ENCODE measurements at regions not wholly inside any gene's neighbourhood (a gene's known extent, or its start where the extent isn't known, plus 50 kb on each side); places are given as distances from the start of the nearest gene placed in this dataset.

DNA sequence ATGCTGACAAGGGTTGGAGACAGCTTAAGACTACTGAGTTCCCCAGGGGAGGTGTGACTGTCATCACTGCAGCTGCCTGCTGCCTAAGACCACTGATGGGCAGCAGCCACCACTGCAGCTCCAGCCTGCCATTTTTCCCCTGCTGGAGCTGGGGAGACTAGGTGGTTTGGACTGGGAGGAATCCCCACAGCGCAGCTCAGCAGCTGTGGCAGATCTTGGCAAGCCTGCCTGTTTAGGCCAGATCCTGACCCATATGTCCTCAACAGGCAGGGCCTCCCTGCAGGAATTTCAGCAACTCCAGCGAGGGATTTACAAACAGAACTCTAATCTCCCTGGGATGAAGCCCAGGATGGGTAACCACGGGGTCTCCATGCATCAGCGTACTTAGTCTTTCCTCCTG, 356.4 kb upstream of the TOM1L1 start:
- TF ChIP-seq EZH2phosphoT487 (IDR thresholded peaks at IDR 0.05) (no peak), CTCF (IDR thresholded peaks at IDR 0.05) (peak; percentile 46), EZH2 (IDR thresholded peaks at IDR 0.05) (no peak)

Data from neural progenitor cell (in vitro differentiated cells).